WI38 (cell line): ENCODE measurements at regions not wholly inside any gene's neighbourhood (a gene's known extent, or its start where the extent isn't known, plus 50 kb on each side); places are given as distances from the start of the nearest gene placed in this dataset.

Experiments used
- H3K4me3 ChIP-seq: 2 replicates; pipeline ENCODE4 v1.5.1; 2011; ENCODE audit warnings: low read depth, mild to moderate bottlenecking, control low read depth, low read length
- CTCF ChIP-seq: IDR thresholded peaks from 2 replicates; pipeline ENCODE4 v1.5.1; 2012; ENCODE audit warnings: low read depth, mild to moderate bottlenecking, control low read depth, low read length

- no peak overlapping the region for H3K4me3 ChIP-seq
- TF ChIP-seq CTCF = no peak
These were observed 268.3 kb downstream of the MN1 start for GRCh38 chr22:27533105-27533745.

GRCh38 chr22:27534720-27535125, 266.8 kb downstream of the MN1 start:
- TF ChIP-seq CTCF = no peak
- H3K4me3 ChIP-seq = no peak overlapping the region

- TF ChIP-seq CTCF = no peak
- no peak overlapping the region for H3K4me3 ChIP-seq
These were observed 266.1 kb downstream of the MN1 start for GRCh38 chr22:27535452-27535851.

GRCh38 chr22:27537501-27537900, 264.1 kb downstream of the MN1 start:
- TF ChIP-seq CTCF = no peak
- no peak overlapping the region for H3K4me3 ChIP-seq

GRCh38 chr22:27538666-27539065, 262.9 kb downstream of the MN1 start:
- TF ChIP-seq CTCF = no peak

GRCh38 chr22:27540247-27540646, 261.3 kb downstream of the MN1 start:
- TF ChIP-seq CTCF = no peak
- H3K4me3 ChIP-seq = no peak overlapping the region

More at GRCh38 chr22:27538666-27539065, 262.9 kb downstream of the MN1 start:
- no peak overlapping the region for H3K4me3 ChIP-seq

- TF ChIP-seq CTCF = no peak
- no peak overlapping the region for H3K4me3 ChIP-seq
These were observed 260.7 kb downstream of the MN1 start for GRCh38 chr22:27540656-27541396.
